Suprapubic skin (tissue), 4 donors: ENCODE measurements at regions not wholly inside any gene's neighbourhood (a gene's known extent, or its start where the extent isn't known, plus 50 kb on each side); places are given as distances from the start of the nearest gene placed in this dataset.

Source experiments
- POLR2A ChIP-seq, 2 donors: fragments of 450-650 bp; IDR thresholded peaks; one replicate each; pipeline ENCODE4 v1.6.1; 2017; ENCODE audit warnings: antibody characterized with exemption in 2 of 2, mild to moderate bottlenecking in 2 of 2, moderate library complexity in 2 of 2
- POLR2AphosphoS5 ChIP-seq, 3 donors: sonication (generic); formaldehyde crosslinking; IDR thresholded peaks; one replicate each; pipeline ENCODE4 v1.6.1; 2017; ENCODE audit warnings: antibody characterized with exemption in 3 of 3
- TF ChIP-seq, protein P1 (sequence below), 2 donors: fragments of 200-600 bp in 1 of 2; fragments of 450-650 bp in 1 of 2; sonication (generic) in 1 of 2; IDR thresholded peaks; one replicate each; pipeline ENCODE4 v1.5.1; 2016 to 2019; ENCODE audit warnings: antibody characterized with exemption in 2 of 2, mild to moderate bottlenecking in 1 of 2, moderate library complexity in 1 of 2

DNA sequence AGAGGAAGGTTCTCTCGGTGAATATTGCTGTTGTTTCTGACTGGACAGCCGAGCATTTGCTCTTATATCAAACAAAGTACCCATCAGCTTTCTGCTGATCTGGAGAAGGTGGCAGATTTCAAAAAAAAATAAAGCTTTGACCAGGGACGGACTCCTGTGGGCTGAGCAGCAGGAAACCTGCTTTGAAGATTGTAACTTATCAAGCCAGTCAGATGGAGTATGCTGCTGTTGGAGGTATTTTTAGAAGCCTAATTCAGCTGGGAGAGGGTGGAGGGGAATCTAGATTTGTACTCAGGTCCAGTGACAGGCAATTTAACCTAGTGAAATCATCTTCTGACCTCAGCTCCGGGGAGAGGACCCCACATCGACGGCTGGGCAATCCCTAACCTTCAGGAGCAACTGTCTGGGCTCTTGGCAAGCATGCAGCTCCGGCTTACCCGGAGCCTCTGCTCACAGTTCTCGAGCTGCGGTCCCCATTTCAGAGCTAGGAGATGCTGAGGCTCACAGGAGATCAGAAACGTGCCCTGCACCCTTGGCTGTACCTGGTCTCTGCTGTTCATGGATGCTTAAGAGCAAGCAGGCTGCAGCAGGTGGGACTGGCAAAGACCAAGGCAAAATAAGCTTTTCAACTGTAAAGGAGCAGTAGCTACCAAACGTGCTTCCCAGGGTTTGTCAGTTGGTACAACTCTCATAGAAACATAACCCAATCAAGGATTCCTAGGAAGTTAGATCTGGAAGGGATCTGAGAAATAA lies 89.3 kb upstream of the ST8SIA2 start:
- TF ChIP-seq, protein P1, sequence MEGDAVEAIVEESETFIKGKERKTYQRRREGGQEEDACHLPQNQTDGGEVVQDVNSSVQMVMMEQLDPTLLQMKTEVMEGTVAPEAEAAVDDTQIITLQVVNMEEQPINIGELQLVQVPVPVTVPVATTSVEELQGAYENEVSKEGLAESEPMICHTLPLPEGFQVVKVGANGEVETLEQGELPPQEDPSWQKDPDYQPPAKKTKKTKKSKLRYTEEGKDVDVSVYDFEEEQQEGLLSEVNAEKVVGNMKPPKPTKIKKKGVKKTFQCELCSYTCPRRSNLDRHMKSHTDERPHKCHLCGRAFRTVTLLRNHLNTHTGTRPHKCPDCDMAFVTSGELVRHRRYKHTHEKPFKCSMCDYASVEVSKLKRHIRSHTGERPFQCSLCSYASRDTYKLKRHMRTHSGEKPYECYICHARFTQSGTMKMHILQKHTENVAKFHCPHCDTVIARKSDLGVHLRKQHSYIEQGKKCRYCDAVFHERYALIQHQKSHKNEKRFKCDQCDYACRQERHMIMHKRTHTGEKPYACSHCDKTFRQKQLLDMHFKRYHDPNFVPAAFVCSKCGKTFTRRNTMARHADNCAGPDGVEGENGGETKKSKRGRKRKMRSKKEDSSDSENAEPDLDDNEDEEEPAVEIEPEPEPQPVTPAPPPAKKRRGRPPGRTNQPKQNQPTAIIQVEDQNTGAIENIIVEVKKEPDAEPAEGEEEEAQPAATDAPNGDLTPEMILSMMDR (IDR thresholded peaks at IDR 0.05), result no peak
- TF ChIP-seq POLR2A (IDR thresholded peaks at IDR 0.05), result no peak
- no peak for TF ChIP-seq POLR2AphosphoS5 (IDR thresholded peaks at IDR 0.05)
